ENCODE measurements at regions not wholly inside any gene's neighbourhood (a gene's known extent, or its start where the extent isn't known, plus 50 kb on each side); places are given as distances from the start of the nearest gene placed in this dataset.

GRCh38 chrX:38988301-38988700, 187.0 kb downstream of the MID1IP1 start:
- no peak for DNase-seq (ENCODE audit: low read depth, low spot score)

GRCh38 chrX:38989076-38989475, 187.8 kb downstream of the MID1IP1 start:
- no peak for DNase-seq (ENCODE audit: low read depth, low spot score)

- no peak for DNase-seq (ENCODE audit: low read depth, low spot score)
Observed at GRCh38 chrX:38991656-38992440, 190.6 kb downstream of the MID1IP1 start.

GRCh38 chrX:38992441-38993096, 191.3 kb downstream of the MID1IP1 start:
- no peak for DNase-seq (ENCODE audit: low read depth, low spot score)

- DNase-seq (ENCODE audit: low read depth, low spot score), result no peak
Observed at GRCh38 chrX:38993500-38993899, 192.2 kb downstream of the MID1IP1 start.

- no peak for DNase-seq (ENCODE audit: low read depth, low spot score)
Observed at GRCh38 chrX:38999099-38999498, 197.8 kb downstream of the MID1IP1 start.

- no peak for DNase-seq (ENCODE audit: low read depth, low spot score)
Observed at GRCh38 chrX:38999967-39000745, 198.9 kb downstream of the MID1IP1 start.

GRCh38 chrX:39000802-39001201, 199.5 kb downstream of the MID1IP1 start:
- DNase-seq (ENCODE audit: low read depth, low spot score), result no peak

GRCh38 chrX:39002466-39002865, 201.2 kb downstream of the MID1IP1 start:
- DNase-seq (ENCODE audit: low read depth, low spot score), result no peak

- DNase-seq (ENCODE audit: low read depth, low spot score), result no peak
Observed at GRCh38 chrX:39008549-39008948, 207.3 kb downstream of the MID1IP1 start.

GRCh38 chrX:39011454-39012221, 210.4 kb downstream of the MID1IP1 start:
- no peak for DNase-seq (ENCODE audit: low read depth, low spot score)

- DNase-seq (ENCODE audit: low read depth, low spot score), result no peak
Observed at GRCh38 chrX:39012621-39013111, 211.4 kb downstream of the MID1IP1 start.

- DNase-seq (ENCODE audit: low read depth, low spot score), result no peak
Observed at GRCh38 chrX:39016556-39016955, 215.3 kb downstream of the MID1IP1 start.

GRCh38 chrX:39017077-39017476, 215.8 kb downstream of the MID1IP1 start:
- DNase-seq (ENCODE audit: low read depth, low spot score), result no peak

- DNase-seq (ENCODE audit: low read depth, low spot score), result no peak
Observed at GRCh38 chrX:39017716-39018115, 216.5 kb downstream of the MID1IP1 start.

GRCh38 chrX:39018541-39018940, 217.3 kb downstream of the MID1IP1 start:
- DNase-seq (ENCODE audit: low read depth, low spot score), result no peak

GRCh38 chrX:39019056-39019455, 217.8 kb downstream of the MID1IP1 start:
- no peak for DNase-seq (ENCODE audit: low read depth, low spot score)

GRCh38 chrX:39020051-39020669, 218.9 kb downstream of the MID1IP1 start:
- no peak for DNase-seq (ENCODE audit: low read depth, low spot score)

GRCh38 chrX:39022106-39022505, 220.8 kb downstream of the MID1IP1 start:
- no peak for DNase-seq (ENCODE audit: low read depth, low spot score)

GRCh38 chrX:39029221-39029620, 228.0 kb downstream of the MID1IP1 start:
- no peak for DNase-seq (ENCODE audit: low read depth, low spot score)

GRCh38 chrX:39030636-39031035, 229.4 kb downstream of the MID1IP1 start:
- no peak for DNase-seq (ENCODE audit: low read depth, low spot score)
